Ishikawa (cell line): ENCODE measurements at regions not wholly inside any gene's neighbourhood (a gene's known extent, or its start where the extent isn't known, plus 50 kb on each side); places are given as distances from the start of the nearest gene placed in this dataset.

ENCODE experiments used
- CEBPB ChIP-seq: IDR thresholded peaks from 2 replicates; pipeline ENCODE4 v1.6.1; 2012
- CREB1 ChIP-seq: IDR thresholded peaks from 2 replicates; pipeline ENCODE4 v1.6.1; 2012; ENCODE audit warnings: low read depth
- EGR1 ChIP-seq: IDR thresholded peaks from 2 replicates; pipeline ENCODE4 v1.6.1; 2012
- EP300 ChIP-seq: IDR thresholded peaks from 2 replicates; pipeline ENCODE4 v1.6.1; 2012; ENCODE audit warnings: borderline replicate concordance
- FOXM1 ChIP-seq: IDR thresholded peaks from 2 replicates; pipeline ENCODE4 v1.6.1; 2012; ENCODE audit warnings: low read depth, borderline replicate concordance
- NFIC ChIP-seq: IDR thresholded peaks from 2 replicates; pipeline ENCODE4 v1.6.1; 2012
- RAD21 ChIP-seq: IDR thresholded peaks from 2 replicates; pipeline ENCODE4 v1.6.1; 2012; ENCODE audit warnings: low read depth
- TAF1 ChIP-seq: IDR thresholded peaks from 2 replicates; pipeline ENCODE4 v1.6.1; 2012; ENCODE audit warnings: low read depth, mild to moderate bottlenecking
- TCF12 ChIP-seq: IDR thresholded peaks from 2 replicates; pipeline ENCODE4 v1.6.1; 2012; ENCODE audit warnings: low read depth
- TEAD4 ChIP-seq: IDR thresholded peaks from 2 replicates; pipeline ENCODE4 v1.6.1; 2012
- YY1 ChIP-seq: IDR thresholded peaks from 2 replicates; pipeline ENCODE4 v1.6.1; 2012; ENCODE audit warnings: low read depth
- ZBTB7A ChIP-seq: IDR thresholded peaks from 2 replicates; pipeline ENCODE4 v1.6.1; 2012; ENCODE audit warnings: low read depth
- TF ChIP-seq, protein P1 (sequence below): IDR thresholded peaks from 2 replicates; pipeline ENCODE4 v1.6.1; 2012; ENCODE audit warnings: low read depth, mild to moderate bottlenecking
- TF ChIP-seq, protein P2 (sequence below): IDR thresholded peaks from 2 replicates; pipeline ENCODE4 v1.6.1; 2012
- TF ChIP-seq, protein P3 (sequence below): IDR thresholded peaks from 2 replicates; pipeline ENCODE4 v1.6.1; 2012

DNA sequence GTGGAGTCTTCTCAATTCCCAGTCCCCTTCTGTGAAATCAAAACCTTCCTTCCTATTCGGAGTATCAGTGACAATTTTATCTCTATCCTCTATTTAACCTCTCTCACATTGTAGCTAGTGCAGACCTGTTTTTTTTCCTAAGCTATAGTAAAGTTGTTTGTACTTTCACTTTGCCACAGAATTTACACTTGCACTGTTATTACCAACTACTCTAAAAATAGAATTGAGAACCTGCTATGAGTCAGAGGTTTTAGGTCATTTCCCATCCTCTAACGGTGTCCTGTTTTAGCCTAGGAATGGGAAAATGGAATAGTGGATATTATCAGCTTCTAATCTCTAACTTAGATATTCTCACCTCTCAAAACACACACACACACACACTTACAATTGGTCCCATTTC lies 862.7 kb downstream of the NCAM2 start:
- TF ChIP-seq TAF1 (no peak), CEBPB (no peak), RAD21 (no peak), YY1 (no peak), FOXM1 (no peak), TCF12 (no peak), ZBTB7A (no peak), TEAD4 (no peak), NFIC (no peak), EGR1 (no peak), EP300 (no peak), CREB1 (no peak)
- TF ChIP-seq, protein P1, sequence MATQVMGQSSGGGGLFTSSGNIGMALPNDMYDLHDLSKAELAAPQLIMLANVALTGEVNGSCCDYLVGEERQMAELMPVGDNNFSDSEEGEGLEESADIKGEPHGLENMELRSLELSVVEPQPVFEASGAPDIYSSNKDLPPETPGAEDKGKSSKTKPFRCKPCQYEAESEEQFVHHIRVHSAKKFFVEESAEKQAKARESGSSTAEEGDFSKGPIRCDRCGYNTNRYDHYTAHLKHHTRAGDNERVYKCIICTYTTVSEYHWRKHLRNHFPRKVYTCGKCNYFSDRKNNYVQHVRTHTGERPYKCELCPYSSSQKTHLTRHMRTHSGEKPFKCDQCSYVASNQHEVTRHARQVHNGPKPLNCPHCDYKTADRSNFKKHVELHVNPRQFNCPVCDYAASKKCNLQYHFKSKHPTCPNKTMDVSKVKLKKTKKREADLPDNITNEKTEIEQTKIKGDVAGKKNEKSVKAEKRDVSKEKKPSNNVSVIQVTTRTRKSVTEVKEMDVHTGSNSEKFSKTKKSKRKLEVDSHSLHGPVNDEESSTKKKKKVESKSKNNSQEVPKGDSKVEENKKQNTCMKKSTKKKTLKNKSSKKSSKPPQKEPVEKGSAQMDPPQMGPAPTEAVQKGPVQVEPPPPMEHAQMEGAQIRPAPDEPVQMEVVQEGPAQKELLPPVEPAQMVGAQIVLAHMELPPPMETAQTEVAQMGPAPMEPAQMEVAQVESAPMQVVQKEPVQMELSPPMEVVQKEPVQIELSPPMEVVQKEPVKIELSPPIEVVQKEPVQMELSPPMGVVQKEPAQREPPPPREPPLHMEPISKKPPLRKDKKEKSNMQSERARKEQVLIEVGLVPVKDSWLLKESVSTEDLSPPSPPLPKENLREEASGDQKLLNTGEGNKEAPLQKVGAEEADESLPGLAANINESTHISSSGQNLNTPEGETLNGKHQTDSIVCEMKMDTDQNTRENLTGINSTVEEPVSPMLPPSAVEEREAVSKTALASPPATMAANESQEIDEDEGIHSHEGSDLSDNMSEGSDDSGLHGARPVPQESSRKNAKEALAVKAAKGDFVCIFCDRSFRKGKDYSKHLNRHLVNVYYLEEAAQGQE, result no peak
- TF ChIP-seq, protein P2, sequence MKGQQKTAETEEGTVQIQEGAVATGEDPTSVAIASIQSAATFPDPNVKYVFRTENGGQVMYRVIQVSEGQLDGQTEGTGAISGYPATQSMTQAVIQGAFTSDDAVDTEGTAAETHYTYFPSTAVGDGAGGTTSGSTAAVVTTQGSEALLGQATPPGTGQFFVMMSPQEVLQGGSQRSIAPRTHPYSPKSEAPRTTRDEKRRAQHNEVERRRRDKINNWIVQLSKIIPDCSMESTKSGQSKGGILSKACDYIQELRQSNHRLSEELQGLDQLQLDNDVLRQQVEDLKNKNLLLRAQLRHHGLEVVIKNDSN, result no peak
- TF ChIP-seq, protein P3, sequence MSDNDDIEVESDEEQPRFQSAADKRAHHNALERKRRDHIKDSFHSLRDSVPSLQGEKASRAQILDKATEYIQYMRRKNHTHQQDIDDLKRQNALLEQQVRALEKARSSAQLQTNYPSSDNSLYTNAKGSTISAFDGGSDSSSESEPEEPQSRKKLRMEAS, result no peak

DNA sequence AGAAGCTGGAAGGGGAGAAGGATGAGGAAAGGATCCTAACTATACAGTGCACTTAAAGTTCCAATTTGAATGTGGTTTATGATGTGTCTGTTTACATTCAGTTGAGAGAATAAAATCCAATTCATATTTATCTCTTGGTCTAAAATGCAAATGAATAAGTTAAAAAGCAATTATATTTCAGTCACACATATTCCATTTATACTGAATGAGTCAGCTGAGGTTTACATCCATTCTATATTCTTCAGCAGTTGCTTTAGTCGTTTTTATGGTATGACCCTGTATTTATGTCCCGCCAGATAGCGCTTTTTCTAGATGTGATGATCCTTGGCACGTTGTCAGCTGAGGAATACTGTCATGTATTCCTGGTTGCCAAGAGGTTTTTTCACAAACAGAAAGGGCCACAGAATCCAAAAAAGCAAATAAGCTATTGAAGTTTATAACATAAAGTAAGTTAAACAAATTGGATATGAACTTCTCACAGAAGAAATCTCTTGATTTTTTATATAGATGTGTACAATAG lies 866.2 kb downstream of the NCAM2 start:
- TF ChIP-seq ZBTB7A, result no peak
- TF ChIP-seq, protein P1, result no peak
- no peak for TF ChIP-seq YY1
- TF ChIP-seq TCF12, result no peak
- TF ChIP-seq, protein P3, result no peak
- no peak for TF ChIP-seq NFIC
- no peak for TF ChIP-seq CREB1
- no peak for TF ChIP-seq CEBPB
- TF ChIP-seq EP300, result no peak
- no peak for TF ChIP-seq FOXM1
- no peak for TF ChIP-seq RAD21
- TF ChIP-seq TEAD4, result no peak
- TF ChIP-seq, protein P2, result no peak
- no peak for TF ChIP-seq EGR1
- no peak for TF ChIP-seq TAF1

DNA sequence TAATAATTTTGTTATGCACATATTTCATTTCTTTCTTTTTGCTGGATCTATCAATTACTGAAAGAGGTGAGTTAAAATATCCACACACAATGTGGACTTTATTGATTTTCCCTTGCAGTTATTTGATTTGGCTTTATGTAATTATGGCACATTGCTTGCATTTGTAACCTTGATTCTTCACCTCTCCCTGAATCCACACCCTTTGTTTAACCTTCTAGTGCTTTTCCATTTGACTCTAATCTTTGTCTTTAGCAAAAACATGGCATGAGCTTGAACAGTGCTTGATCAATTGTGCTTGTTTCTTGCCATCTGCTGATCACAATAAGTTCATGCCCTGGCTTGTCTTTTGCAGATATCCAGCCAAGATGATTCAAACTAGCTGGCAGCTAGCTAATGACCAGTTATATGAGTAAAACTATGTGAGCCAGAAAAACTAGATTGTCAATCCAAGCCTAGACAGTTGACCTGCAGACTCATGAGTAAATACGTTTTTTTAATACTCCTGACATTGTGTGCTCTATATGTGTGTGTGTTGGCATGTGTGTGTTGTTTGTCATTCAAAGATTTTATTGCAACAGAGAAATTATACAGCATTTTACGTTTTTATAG lies 899.2 kb downstream of the NCAM2 start:
- TF ChIP-seq YY1 (no peak), ZBTB7A (no peak), FOXM1 (no peak), TEAD4 (no peak)
- TF ChIP-seq, protein P3, result no peak

DNA sequence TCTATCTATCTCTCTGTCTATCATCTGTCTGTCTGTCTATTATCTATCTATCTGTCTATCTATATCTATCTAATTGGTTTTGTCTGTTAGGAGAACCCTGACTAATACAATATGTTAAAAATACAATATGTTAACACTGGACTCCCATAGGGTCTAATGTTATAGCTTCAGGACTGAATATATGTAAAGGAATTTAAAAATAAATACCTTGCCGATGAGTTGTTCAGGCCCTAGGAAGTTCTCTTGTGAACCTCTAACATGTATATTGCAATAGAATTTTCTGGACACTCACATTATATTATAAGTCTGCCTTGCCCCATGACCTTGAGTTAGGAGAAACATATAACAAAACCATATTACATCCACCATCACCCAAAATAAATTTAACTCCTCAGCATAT lies 900.6 kb downstream of the NCAM2 start:
- TF ChIP-seq EGR1 (no peak), RAD21 (no peak), CREB1 (no peak), CEBPB (no peak)

DNA sequence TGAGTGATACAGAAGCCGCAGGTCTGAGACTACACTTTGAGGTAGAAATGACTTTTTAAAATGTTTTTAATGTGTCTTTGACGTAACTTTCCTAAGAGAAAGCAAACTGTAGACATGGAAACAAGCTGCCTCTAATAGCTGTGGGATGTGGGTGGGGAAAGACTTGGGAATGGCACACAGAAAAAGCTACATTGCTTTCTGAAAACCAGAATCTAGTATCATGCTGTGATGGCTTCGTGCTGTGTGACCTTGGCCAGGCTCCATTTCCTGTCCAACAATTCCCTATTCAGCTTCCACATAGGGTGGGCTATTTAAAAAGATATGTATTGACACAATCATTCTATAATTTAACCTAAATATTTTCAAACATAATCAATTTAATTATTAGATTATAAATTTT lies 909.1 kb downstream of the NCAM2 start:
- TF ChIP-seq TCF12 (no peak), CEBPB (no peak), TAF1 (no peak), EP300 (no peak), NFIC (no peak), EGR1 (no peak), CREB1 (no peak), FOXM1 (no peak), YY1 (no peak), TEAD4 (no peak), RAD21 (no peak), ZBTB7A (no peak)
- TF ChIP-seq, protein P2, result no peak
- TF ChIP-seq, protein P3, result no peak
- TF ChIP-seq, protein P1, result no peak
